OCI-LY7 (cell line): ENCODE measurements at regions not wholly inside any gene's neighbourhood (a gene's known extent, or its start where the extent isn't known, plus 50 kb on each side); places are given as distances from the start of the nearest gene placed in this dataset.

Experiments used
- EZH2phosphoT487 ChIP-seq: fragments of 200-600 bp; sonication (generic); IDR thresholded peaks from 2 replicates; pipeline ENCODE4 v1.6.1; 2018; ENCODE audit warnings: low read depth, borderline replicate concordance, mild to moderate bottlenecking, mixed run types, antibody characterized with exemption, low read length, moderate library complexity, mixed read lengths
- TF ChIP-seq, protein P1 (sequence below): fragments of 200-600 bp; sonication (generic); conservative IDR thresholded peaks from 2 replicates; pipeline ENCODE4 v1.5.1; 2014; ENCODE audit warnings: mild to moderate bottlenecking, antibody characterized with exemption, low read length, moderate library complexity, mixed read lengths

DNA sequence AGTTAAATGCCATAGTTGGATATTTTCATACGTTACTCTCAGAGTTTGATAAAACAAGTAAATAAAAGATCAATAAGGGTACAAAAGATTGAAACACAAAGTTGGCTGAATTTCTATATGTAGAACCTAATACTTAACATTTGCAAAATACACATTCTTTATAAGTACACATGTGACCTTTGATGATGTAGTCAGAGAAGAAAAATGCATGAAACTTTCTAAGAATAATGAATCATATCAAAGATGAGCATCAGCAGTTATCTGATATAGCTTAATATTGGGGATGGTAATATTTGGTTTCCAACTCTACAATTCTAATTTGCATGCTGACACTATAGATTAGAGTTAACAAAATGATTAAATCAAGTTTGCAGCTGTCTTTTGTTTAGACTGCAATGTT is 188.0 kb upstream of the TGFBR2 start:
- TF ChIP-seq, protein P1, sequence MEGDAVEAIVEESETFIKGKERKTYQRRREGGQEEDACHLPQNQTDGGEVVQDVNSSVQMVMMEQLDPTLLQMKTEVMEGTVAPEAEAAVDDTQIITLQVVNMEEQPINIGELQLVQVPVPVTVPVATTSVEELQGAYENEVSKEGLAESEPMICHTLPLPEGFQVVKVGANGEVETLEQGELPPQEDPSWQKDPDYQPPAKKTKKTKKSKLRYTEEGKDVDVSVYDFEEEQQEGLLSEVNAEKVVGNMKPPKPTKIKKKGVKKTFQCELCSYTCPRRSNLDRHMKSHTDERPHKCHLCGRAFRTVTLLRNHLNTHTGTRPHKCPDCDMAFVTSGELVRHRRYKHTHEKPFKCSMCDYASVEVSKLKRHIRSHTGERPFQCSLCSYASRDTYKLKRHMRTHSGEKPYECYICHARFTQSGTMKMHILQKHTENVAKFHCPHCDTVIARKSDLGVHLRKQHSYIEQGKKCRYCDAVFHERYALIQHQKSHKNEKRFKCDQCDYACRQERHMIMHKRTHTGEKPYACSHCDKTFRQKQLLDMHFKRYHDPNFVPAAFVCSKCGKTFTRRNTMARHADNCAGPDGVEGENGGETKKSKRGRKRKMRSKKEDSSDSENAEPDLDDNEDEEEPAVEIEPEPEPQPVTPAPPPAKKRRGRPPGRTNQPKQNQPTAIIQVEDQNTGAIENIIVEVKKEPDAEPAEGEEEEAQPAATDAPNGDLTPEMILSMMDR = no peak
- no peak for TF ChIP-seq EZH2phosphoT487
